ENCODE measurements at regions not wholly inside any gene's neighbourhood (a gene's known extent, or its start where the extent isn't known, plus 50 kb on each side); places are given as distances from the start of the nearest gene placed in this dataset.

GRCh38 chr5:57768745-57769144, 286.1 kb upstream of the ACTBL2 start:
- Histone ChIP-seq H3K4me3 (ENCODE audit: low read length) (no peak overlapping the region), H3K27me3 (ENCODE audit: control insufficient read depth in 2 of 2, insufficient read depth in 2 of 2, low read length in 2 of 2) (peaks cover 0 to 2% of the 10 kb centered on the region in 2 donors), H3K27ac (ENCODE audit: low read depth, low read length) (no peak overlapping the region), H3K9me3 (ENCODE audit: control insufficient read depth in 2 of 3, low read length in 3 of 3) (no peaks in the 10 kb centered on the region), H3K4me1 (ENCODE audit: control insufficient read depth in 2 of 2, insufficient read depth in 2 of 2, low read length in 2 of 2) (no peaks in the 10 kb centered on the region), H3K36me3 (ENCODE audit: control insufficient read depth in 2 of 3, insufficient read depth in 3 of 3, low read length in 3 of 3) (no peaks in the 10 kb centered on the region)
- DNase-seq: no peak
- Mint-ChIP-seq H3K4me1 (peaks cover 0 to 3% (median 0%) of the 10 kb centered on the region in 7 donors), H3K9me3 (peaks cover 0 to 2% (median 0%) of the 10 kb centered on the region in 11 donors), H3K4me3 (no peak overlapping the region), H3K36me3 (no peaks in the 10 kb centered on the region), H3K27ac (no peak overlapping the region), H3K27me3 (peaks cover 0 to 25% (median 9%) of the 10 kb centered on the region in 5 donors)
- POLR2A ChIA-PET: no interaction called here
- ATAC-seq: no peak
- intact Hi-C loops (cut with micrococcal nuclease): no loop called here
- CTCF ChIA-PET: no interaction called here

- Histone ChIP-seq H3K4me1 (ENCODE audit: control insufficient read depth in 2 of 2, insufficient read depth in 2 of 2, low read length in 2 of 2) (no peaks in the 10 kb centered on the region), H3K27ac (ENCODE audit: low read depth, low read length) (no peak overlapping the region), H3K9me3 (ENCODE audit: control insufficient read depth in 2 of 3, low read length in 3 of 3) (no peaks in the 10 kb centered on the region), H3K36me3 (ENCODE audit: control insufficient read depth in 2 of 3, insufficient read depth in 3 of 3, low read length in 3 of 3) (no peaks in the 10 kb centered on the region), H3K27me3 (ENCODE audit: control insufficient read depth in 2 of 2, insufficient read depth in 2 of 2, low read length in 2 of 2) (no peaks in the 10 kb centered on the region), H3K4me3 (ENCODE audit: low read length) (no peak overlapping the region)
- POLR2A ChIA-PET: no interaction called here
- Mint-ChIP-seq H3K9me3 (peaks cover 0 to 2% (median 0%) of the 10 kb centered on the region in 11 donors), H3K36me3 (no peaks in the 10 kb centered on the region), H3K4me1 (peaks cover 0 to 1% (median 0%) of the 10 kb centered on the region in 7 donors), H3K27ac (no peak overlapping the region), H3K27me3 (peaks cover 0 to 20% (median 8%) of the 10 kb centered on the region in 5 donors), H3K4me3 (no peak overlapping the region)
- intact Hi-C loops (cut with micrococcal nuclease): no loop called here
- CTCF ChIA-PET: no interaction called here
- ATAC-seq (no peak), DNase-seq (no peak)
Observed at GRCh38 chr5:57764479-57765089, 282.0 kb upstream of the ACTBL2 start.

- H3K27me3 ChIP-seq (ENCODE audit: control insufficient read depth in 2 of 2, insufficient read depth in 2 of 2, low read length in 2 of 2): no peaks in the 10 kb centered on the region
- no peak overlapping the region for H3K4me3 ChIP-seq (ENCODE audit: low read length)
- Mint-ChIP-seq H3K4me1 (no peaks in the 10 kb centered on the region), H3K4me3 (no peak overlapping the region), H3K9me3 (peaks cover 0 to 2% (median 0%) of the 10 kb centered on the region in 11 donors), H3K27ac (no peak overlapping the region), H3K27me3 (peaks cover 0 to 5% (median 5%) of the 10 kb centered on the region in 5 donors), H3K36me3 (no peaks in the 10 kb centered on the region)
- no peak overlapping the region for H3K27ac ChIP-seq (ENCODE audit: low read depth, low read length)
- ATAC-seq (no peak), DNase-seq (no peak)
- H3K36me3 ChIP-seq (ENCODE audit: control insufficient read depth in 2 of 3, insufficient read depth in 3 of 3, low read length in 3 of 3): no peaks in the 10 kb centered on the region
- ChIA-PET POLR2A (no interaction called here), CTCF (no interaction called here)
- intact Hi-C loops (cut with micrococcal nuclease): no loop called here
- H3K4me1 ChIP-seq (ENCODE audit: control insufficient read depth in 2 of 2, insufficient read depth in 2 of 2, low read length in 2 of 2): no peaks in the 10 kb centered on the region
- no peaks in the 10 kb centered on the region for H3K9me3 ChIP-seq (ENCODE audit: control insufficient read depth in 2 of 3, low read length in 3 of 3)
Observed at GRCh38 chr5:57761513-57761912, 278.9 kb upstream of the ACTBL2 start.

- no peak for DNase-seq
Observed at GRCh38 chr5:57754616-57755015, 272.0 kb upstream of the ACTBL2 start.

GRCh38 chr5:57753446-57753845, 270.8 kb upstream of the ACTBL2 start:
- Mint-ChIP-seq H3K36me3 (no peaks in the 10 kb centered on the region), H3K27ac (no peak overlapping the region), H3K27me3 (peaks cover 0 to 19% (median 14%) of the 10 kb centered on the region in 5 donors), H3K4me3 (no peak overlapping the region), H3K4me1 (no peaks in the 10 kb centered on the region), H3K9me3 (peaks cover 0 to 2% (median 0%) of the 10 kb centered on the region in 11 donors)
- ChIA-PET POLR2A (no interaction called here), CTCF (interaction anchor here (0.8 kb wide), 1 partner anchor 11 kb away, joined by 3 read pairs; no protein-coding TSS in a partner anchor)
- no peaks in the 10 kb centered on the region for H3K36me3 ChIP-seq (ENCODE audit: control insufficient read depth in 2 of 3, insufficient read depth in 3 of 3, low read length in 3 of 3)
- H3K27me3 ChIP-seq (ENCODE audit: control insufficient read depth in 2 of 2, insufficient read depth in 2 of 2, low read length in 2 of 2): no peaks in the 10 kb centered on the region
- no peaks in the 10 kb centered on the region for H3K9me3 ChIP-seq (ENCODE audit: control insufficient read depth in 2 of 3, low read length in 3 of 3)
- ATAC-seq: no peak
- no peak overlapping the region for H3K4me3 ChIP-seq (ENCODE audit: low read length)
- H3K27ac ChIP-seq (ENCODE audit: low read depth, low read length): no peak overlapping the region
- DNase-seq: no peak
- no peaks in the 10 kb centered on the region for H3K4me1 ChIP-seq (ENCODE audit: control insufficient read depth in 2 of 2, insufficient read depth in 2 of 2, low read length in 2 of 2)
- intact Hi-C loops (cut with micrococcal nuclease): no loop called here

More at GRCh38 chr5:57754616-57755015, 272.0 kb upstream of the ACTBL2 start:
- H3K4me1 Mint-ChIP-seq: no peaks in the 10 kb centered on the region
- H3K36me3 ChIP-seq (ENCODE audit: control insufficient read depth in 2 of 3, insufficient read depth in 3 of 3, low read length in 3 of 3): no peaks in the 10 kb centered on the region
- no peaks in the 10 kb centered on the region for H3K9me3 ChIP-seq (ENCODE audit: control insufficient read depth in 2 of 3, low read length in 3 of 3)
- H3K27me3 Mint-ChIP-seq: peaks cover 0 to 14% (median 8%) of the 10 kb centered on the region in 5 donors
- no peak overlapping the region for H3K27ac ChIP-seq (ENCODE audit: low read depth, low read length)
- intact Hi-C loops (cut with micrococcal nuclease): no loop called here
- no peak overlapping the region for H3K4me3 ChIP-seq (ENCODE audit: low read length)
- no peak for ATAC-seq
- H3K27me3 ChIP-seq (ENCODE audit: control insufficient read depth in 2 of 2, insufficient read depth in 2 of 2, low read length in 2 of 2): no peaks in the 10 kb centered on the region
- ChIA-PET POLR2A (no interaction called here), CTCF (interaction anchor here (0.8 kb wide), 1 partner anchor 12 kb away, joined by 3 read pairs; no protein-coding TSS in a partner anchor)
- H3K9me3 Mint-ChIP-seq: peaks cover 0 to 2% (median 0%) of the 10 kb centered on the region in 11 donors
- H3K36me3 Mint-ChIP-seq: no peaks in the 10 kb centered on the region
- H3K4me3 Mint-ChIP-seq: no peak overlapping the region
- H3K27ac Mint-ChIP-seq: no peak overlapping the region
- H3K4me1 ChIP-seq (ENCODE audit: control insufficient read depth in 2 of 2, insufficient read depth in 2 of 2, low read length in 2 of 2): no peaks in the 10 kb centered on the region

GRCh38 chr5:57751710-57752109, 269.1 kb upstream of the ACTBL2 start:
- no peaks in the 10 kb centered on the region for H3K9me3 ChIP-seq (ENCODE audit: control insufficient read depth in 2 of 3, low read length in 3 of 3)
- Mint-ChIP-seq H3K27ac (no peak overlapping the region), H3K4me3 (no peak overlapping the region), H3K36me3 (no peaks in the 10 kb centered on the region), H3K4me1 (no peaks in the 10 kb centered on the region), H3K27me3 (peaks cover 5 to 27% (median 16%) of the 10 kb centered on the region in 5 donors), H3K9me3 (peaks cover 0 to 2% (median 0%) of the 10 kb centered on the region in 11 donors)
- ATAC-seq (no peak), DNase-seq (no peak)
- H3K27me3 ChIP-seq (ENCODE audit: control insufficient read depth in 2 of 2, insufficient read depth in 2 of 2, low read length in 2 of 2): no peaks in the 10 kb centered on the region
- intact Hi-C loops (cut with micrococcal nuclease): no loop called here
- H3K27ac ChIP-seq (ENCODE audit: low read depth, low read length): no peak overlapping the region
- ChIA-PET POLR2A (no interaction called here), CTCF (no interaction called here)
- H3K36me3 ChIP-seq (ENCODE audit: control insufficient read depth in 2 of 3, insufficient read depth in 3 of 3, low read length in 3 of 3): no peaks in the 10 kb centered on the region
- no peaks in the 10 kb centered on the region for H3K4me1 ChIP-seq (ENCODE audit: control insufficient read depth in 2 of 2, insufficient read depth in 2 of 2, low read length in 2 of 2)
- no peak overlapping the region for H3K4me3 ChIP-seq (ENCODE audit: low read length)

GRCh38 chr5:57750891-57751290, 268.3 kb upstream of the ACTBL2 start:
- ChIA-PET POLR2A (no interaction called here), CTCF (no interaction called here)
- Histone ChIP-seq H3K9me3 (ENCODE audit: control insufficient read depth in 2 of 3, low read length in 3 of 3) (no peaks in the 10 kb centered on the region), H3K27me3 (ENCODE audit: control insufficient read depth in 2 of 2, insufficient read depth in 2 of 2, low read length in 2 of 2) (no peaks in the 10 kb centered on the region), H3K36me3 (ENCODE audit: control insufficient read depth in 2 of 3, insufficient read depth in 3 of 3, low read length in 3 of 3) (no peaks in the 10 kb centered on the region), H3K4me1 (ENCODE audit: control insufficient read depth in 2 of 2, insufficient read depth in 2 of 2, low read length in 2 of 2) (no peaks in the 10 kb centered on the region), H3K27ac (ENCODE audit: low read depth, low read length) (no peak overlapping the region), H3K4me3 (ENCODE audit: low read length) (no peak overlapping the region)
- Mint-ChIP-seq H3K4me3 (no peak overlapping the region), H3K36me3 (no peaks in the 10 kb centered on the region), H3K9me3 (peaks cover 0 to 2% (median 0%) of the 10 kb centered on the region in 11 donors), H3K27ac (no peak overlapping the region), H3K27me3 (peaks cover 5 to 26% (median 16%) of the 10 kb centered on the region in 5 donors), H3K4me1 (no peaks in the 10 kb centered on the region)
- intact Hi-C loops (cut with micrococcal nuclease): no loop called here
- no peak for ATAC-seq
- no peak for DNase-seq

Measured in naive thymus-derived CD4-positive, alpha-beta T cell (primary cell).